Liver (tissue), 8 donors: ENCODE measurements at regions not wholly inside any gene's neighbourhood (a gene's known extent, or its start where the extent isn't known, plus 50 kb on each side); places are given as distances from the start of the nearest gene placed in this dataset.

ENCODE experiments used
- DNase-seq: peaks from one replicate; pipeline ENCODE4 v3.0.0-alpha.2; 2017; ENCODE audit warnings: low spot score
- H3K27ac ChIP-seq, 2 donors: one replicate each; pipeline ENCODE4 v1.7.0; 2013; ENCODE audit warnings: inconsistent platforms in 2 of 2, low read length in 2 of 2, control low read depth in 1 of 2, low read depth in 1 of 2, mild to moderate bottlenecking in 1 of 2
- H3K27me3 ChIP-seq, 4 donors: one replicate each; pipeline versions ENCODE4 v1.6.1 to v1.7.0; 2013; ENCODE audit warnings: low read length in 3 of 4, inconsistent platforms in 1 of 4, mild to moderate bottlenecking in 1 of 4, moderate library complexity in 1 of 4; ENCODE audit not compliant: control insufficient read depth in 4 of 4, insufficient read depth in 4 of 4
- H3K36me3 ChIP-seq, 4 donors: one replicate each; pipeline versions ENCODE4 v1.6.1 to v1.7.0; 2013; ENCODE audit warnings: low read length in 3 of 4, mild to moderate bottlenecking in 3 of 4, low read depth in 1 of 4, moderate library complexity in 1 of 4; ENCODE audit not compliant: control insufficient read depth in 4 of 4, insufficient read depth in 3 of 4
- H3K4me1 ChIP-seq, 4 donors: one replicate each; pipeline versions ENCODE4 v1.6.1 to v1.7.0; 2013; ENCODE audit warnings: low read length in 3 of 4, mild to moderate bottlenecking in 3 of 4, moderate library complexity in 1 of 4; ENCODE audit not compliant: control insufficient read depth in 4 of 4, insufficient read depth in 4 of 4
- H3K4me3 ChIP-seq, 3 donors: one replicate each; pipeline versions ENCODE4 v1.6.1 to v1.7.0; 2013; ENCODE audit warnings: low read length in 3 of 3, control low read depth in 1 of 3, low read depth in 1 of 3, mild to moderate bottlenecking in 1 of 3
- H3K9ac ChIP-seq, 2 donors: one replicate each; pipeline ENCODE4 v1.7.0; 2013; ENCODE audit warnings: low read length in 2 of 2, mild to moderate bottlenecking in 2 of 2, moderate library complexity in 2 of 2, control low read depth in 1 of 2, low read depth in 1 of 2
- H3K9me3 ChIP-seq, 4 donors: one replicate each; pipeline versions ENCODE4 v1.6.1 to v1.7.0; 2013; ENCODE audit warnings: low read length in 3 of 4; ENCODE audit not compliant: control insufficient read depth in 4 of 4
- ATF3 ChIP-seq: IDR thresholded peaks from 2 replicates; pipeline ENCODE4 v1.6.1; 2016; ENCODE audit warnings: antibody characterized with exemption
- CTCF ChIP-seq: fragments of 150-350 bp; IDR thresholded peaks from 2 replicates; pipeline ENCODE4 v1.5.1; 2017; ENCODE audit warnings: improper control_type of control experiment, low read depth, low read length; ENCODE audit not compliant: missing input control
- FOXA1 ChIP-seq: IDR thresholded peaks from 2 replicates; pipeline ENCODE4 v1.6.1; 2016; ENCODE audit warnings: antibody characterized with exemption
- FOXA2 ChIP-seq: IDR thresholded peaks from 2 replicates; pipeline ENCODE4 v1.6.1; 2016; ENCODE audit warnings: antibody characterized with exemption
- GABPA ChIP-seq, 2 donors: IDR thresholded peaks in 1 of 2; conservative IDR thresholded peaks in 1 of 2; 2 replicates each; pipeline ENCODE4 v1.6.1; 2016; ENCODE audit warnings: antibody characterized with exemption in 2 of 2, mild to moderate bottlenecking in 1 of 2, moderate library complexity in 1 of 2
- HNF4A ChIP-seq, 2 donors: conservative IDR thresholded peaks; 2 replicates each; pipeline ENCODE4 v1.6.1; 2016; ENCODE audit warnings: antibody characterized with exemption in 2 of 2, mild to moderate bottlenecking in 2 of 2
- HNF4G ChIP-seq: IDR thresholded peaks from 2 replicates; pipeline ENCODE4 v1.6.1; 2016; ENCODE audit warnings: antibody characterized with exemption
- JUND ChIP-seq, 2 donors: IDR thresholded peaks; 2 replicates each; pipeline ENCODE4 v1.6.1; 2016; ENCODE audit warnings: antibody characterized with exemption in 2 of 2
- MAX ChIP-seq: IDR thresholded peaks from 2 replicates; pipeline ENCODE4 v1.6.1; 2016; ENCODE audit warnings: antibody characterized with exemption
- NR2F2 ChIP-seq: IDR thresholded peaks from 2 replicates; pipeline ENCODE4 v1.6.1; 2016; ENCODE audit warnings: antibody characterized with exemption
- RAD21 ChIP-seq, 2 donors: IDR thresholded peaks; 2 replicates each; pipeline ENCODE4 v1.6.1; 2016; ENCODE audit warnings: antibody characterized with exemption in 2 of 2, mild to moderate bottlenecking in 2 of 2
- REST ChIP-seq: IDR thresholded peaks from 2 replicates; pipeline ENCODE4 v1.6.1; 2016; ENCODE audit warnings: antibody characterized with exemption, mild to moderate bottlenecking
- RXRA ChIP-seq, 2 donors: IDR thresholded peaks; 2 replicates each; pipeline ENCODE4 v1.6.1; 2017 to 2018; ENCODE audit warnings: antibody characterized with exemption in 2 of 2, mild to moderate bottlenecking in 1 of 2
- SP1 ChIP-seq: IDR thresholded peaks from 2 replicates; pipeline ENCODE4 v1.6.1; 2018; ENCODE audit warnings: antibody characterized with exemption, mild to moderate bottlenecking
- TAF1 ChIP-seq: conservative IDR thresholded peaks from 2 replicates; pipeline ENCODE4 v1.6.1; 2016; ENCODE audit warnings: antibody characterized with exemption, mild to moderate bottlenecking
- YY1 ChIP-seq: IDR thresholded peaks from 2 replicates; pipeline ENCODE4 v1.6.1; 2016; ENCODE audit warnings: antibody characterized with exemption, mild to moderate bottlenecking
- ZBTB33 ChIP-seq: IDR thresholded peaks from 2 replicates; pipeline ENCODE4 v1.6.1; 2016; ENCODE audit warnings: antibody characterized with exemption
- WGBS: extraction: QIAGEN DNeasy Blood & Tissue Kit; methylation state at CpG from one replicate; pipeline ENCODE4 v1.1.7; 2013; 5-methylcytosine and 5-hydroxymethylcytosine counted together
- donor health status: healthy.
- donor health status: healthy.
- donor health status: healthy.
- donor health status: healthy.
- donor health status: healthy.

- no peaks in the 10 kb centered on the region for H3K4me1 ChIP-seq
- no peaks in the 10 kb centered on the region for H3K36me3 ChIP-seq
- H3K9ac ChIP-seq = no peak overlapping the region
- H3K4me3 ChIP-seq = no peak overlapping the region
- H3K27ac ChIP-seq = no peak overlapping the region
- TF ChIP-seq HNF4G (no peak), RAD21 (IDR thresholded peaks at IDR 0.05) (peak in 1 of 2 donors; percentile 5)
- H3K9me3 ChIP-seq = peaks cover 0 to 3% (median 0%) of the 10 kb centered on the region in 4 donors
- WGBS = 54% methylated on average over 4 of the region's 4 CpGs
- no peaks in the 10 kb centered on the region for H3K27me3 ChIP-seq
- DNase-seq = no peak
Observed at GRCh38 chr6:147752689-147753403, 244.4 kb downstream of the SAMD5 start.

GRCh38 chr6:147755999-147756398, 247.5 kb downstream of the SAMD5 start:
- DNase-seq = no peak
- TF ChIP-seq NR2F2 = no peak
- no peak for TF ChIP-seq MAX
- no peak for TF ChIP-seq REST
- no peak for TF ChIP-seq HNF4G
- no peak for TF ChIP-seq ATF3
- no peak for TF ChIP-seq GABPA (IDR thresholded peaks at IDR 0.05 in 1 of 2, conservative IDR thresholded peaks at IDR 0.05 in 1 of 2)
- TF ChIP-seq TAF1 = no peak
- no peak for TF ChIP-seq FOXA2
- no peak for TF ChIP-seq HNF4A (conservative IDR thresholded peaks at IDR 0.05)
- no peak for TF ChIP-seq FOXA1
- TF ChIP-seq RAD21 (IDR thresholded peaks at IDR 0.05) = no peak
- no peak for TF ChIP-seq JUND (IDR thresholded peaks at IDR 0.05)
- TF ChIP-seq SP1 = no peak
- TF ChIP-seq RXRA (IDR thresholded peaks at IDR 0.05) = no peak
- no peak for TF ChIP-seq YY1
- TF ChIP-seq CTCF = no peak
- TF ChIP-seq ZBTB33 = no peak
- Histone ChIP-seq H3K27me3 (no peaks in the 10 kb centered on the region), H3K4me3 (no peak overlapping the region), H3K36me3 (no peaks in the 10 kb centered on the region), H3K27ac (no peak overlapping the region), H3K9me3 (peaks cover 0 to 3% (median 0%) of the 10 kb centered on the region in 4 donors), H3K4me1 (no peaks in the 10 kb centered on the region), H3K9ac (no peak overlapping the region)
- 87% methylated on average over 3 of the region's 3 CpGs for WGBS
